ENCODE measurements at regions not wholly inside any gene's neighbourhood (a gene's known extent, or its start where the extent isn't known, plus 50 kb on each side); places are given as distances from the start of the nearest gene placed in this dataset.
"Not testable (repeated sequence)": the region's sequence is repeated elsewhere in the genome, so short reads cannot be mapped to it uniquely, and the experiment has no call there.

- no peaks in the 10 kb centered on the region for H3K9me3 Mint-ChIP-seq
- no peaks in the 10 kb centered on the region for H3K36me3 Mint-ChIP-seq (ENCODE audit: low read depth)
- H3K4me1 Mint-ChIP-seq (ENCODE audit: low read depth) = no peaks in the 10 kb centered on the region
- peaks cover 6% of the 10 kb centered on the region for H3K27me3 Mint-ChIP-seq
- no peak overlapping the region for H3K27ac Mint-ChIP-seq
- no peak overlapping the region for H3K4me3 Mint-ChIP-seq
- no peak for DNase-seq
Measured at GRCh38 chr15:81880833-81881232, 165.0 kb downstream of the MEX3B start.

GRCh38 chr15:81880314-81880713 is 165.5 kb downstream of the MEX3B start:
- no peaks in the 10 kb centered on the region for H3K9me3 Mint-ChIP-seq
- H3K4me1 Mint-ChIP-seq (ENCODE audit: low read depth) = no peaks in the 10 kb centered on the region
- H3K27me3 Mint-ChIP-seq = peaks cover 6% of the 10 kb centered on the region
- no peak overlapping the region for H3K4me3 Mint-ChIP-seq
- no peak overlapping the region for H3K27ac Mint-ChIP-seq
- H3K36me3 Mint-ChIP-seq (ENCODE audit: low read depth) = no peaks in the 10 kb centered on the region
- DNase-seq = no peak

DNA sequence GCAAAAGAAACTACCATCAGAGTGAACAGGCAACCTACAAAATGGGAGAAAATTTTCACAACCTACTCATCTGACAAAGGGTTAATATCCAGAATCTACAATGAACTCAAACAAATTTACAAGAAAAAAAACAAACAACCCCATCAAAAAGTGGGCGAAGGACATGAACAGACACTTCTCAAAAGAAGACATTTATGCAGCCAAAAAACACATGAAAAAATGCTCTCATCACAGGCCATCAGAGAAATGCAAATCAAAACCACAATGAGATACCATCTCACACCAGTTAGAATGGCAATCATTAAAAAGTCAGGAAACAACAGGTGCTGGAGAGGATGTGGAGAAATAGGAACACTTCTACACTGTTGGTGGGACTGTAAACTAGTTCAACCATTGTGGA is 170.1 kb downstream of the MEX3B start:
- not testable (repeated sequence) for H3K36me3 Mint-ChIP-seq (ENCODE audit: low read depth); DNase-seq; H3K9me3 Mint-ChIP-seq; H3K4me1 Mint-ChIP-seq (ENCODE audit: low read depth); H3K4me3 Mint-ChIP-seq; H3K27me3 Mint-ChIP-seq; H3K27ac Mint-ChIP-seq

GRCh38 chr15:81870746-81871106 is 175.1 kb downstream of the MEX3B start:
- H3K36me3 Mint-ChIP-seq (ENCODE audit: low read depth); DNase-seq; H3K4me1 Mint-ChIP-seq (ENCODE audit: low read depth); H3K4me3 Mint-ChIP-seq; H3K9me3 Mint-ChIP-seq; H3K27ac Mint-ChIP-seq: not testable (repeated sequence)
- peaks cover 16% of the 10 kb centered on the region for H3K27me3 Mint-ChIP-seq

GRCh38 chr15:81870062-81870745 is 175.6 kb downstream of the MEX3B start:
- peaks cover 16% of the 10 kb centered on the region for H3K27me3 Mint-ChIP-seq
- H3K27ac Mint-ChIP-seq; H3K4me1 Mint-ChIP-seq (ENCODE audit: low read depth); H3K4me3 Mint-ChIP-seq; DNase-seq; H3K36me3 Mint-ChIP-seq (ENCODE audit: low read depth); H3K9me3 Mint-ChIP-seq: not testable (repeated sequence)

- Mint-ChIP-seq H3K36me3 (ENCODE audit: low read depth) (no peaks in the 10 kb centered on the region), H3K27ac (no peak overlapping the region), H3K4me3 (no peak overlapping the region), H3K9me3 (peaks cover 3% of the 10 kb centered on the region), H3K4me1 (ENCODE audit: low read depth) (no peaks in the 10 kb centered on the region), H3K27me3 (peaks cover 16% of the 10 kb centered on the region)
- DNase-seq = no peak
Measured at GRCh38 chr15:81869161-81869954, 176.5 kb downstream of the MEX3B start.

DNA sequence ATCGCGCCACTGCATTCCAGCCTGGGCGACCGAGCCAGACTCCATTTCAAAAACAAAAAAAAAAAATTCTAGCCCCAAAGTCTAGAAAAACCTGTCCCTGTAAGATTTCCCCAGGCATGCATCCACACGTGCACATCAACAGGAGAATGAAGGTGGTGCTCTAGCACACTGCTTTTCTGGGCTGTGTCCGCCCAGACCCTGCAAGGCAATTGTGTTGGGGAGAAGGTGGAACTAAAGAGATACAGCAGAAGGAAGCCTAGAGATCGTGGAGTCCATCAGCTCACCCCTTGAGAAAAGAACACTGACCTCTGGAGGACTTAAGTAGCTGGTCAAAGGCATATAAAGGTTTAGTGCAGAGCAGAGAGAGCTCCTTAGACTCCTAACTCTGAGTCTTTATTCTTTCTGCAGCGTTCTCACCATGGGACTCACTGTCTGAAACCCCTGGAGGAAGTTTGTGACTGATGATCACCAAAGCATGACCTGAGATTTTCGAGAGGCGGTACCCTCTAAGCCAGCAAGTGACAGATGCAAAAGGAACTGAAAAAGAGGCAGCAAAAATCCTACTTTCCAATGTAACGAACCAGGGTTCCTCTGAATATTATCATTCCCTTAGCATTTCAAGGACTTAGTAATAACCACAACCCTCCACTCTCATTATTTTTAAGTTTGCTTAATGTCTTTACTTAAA is 179.8 kb downstream of the MEX3B start:
- peaks cover 18% of the 10 kb centered on the region for H3K27me3 Mint-ChIP-seq
- H3K27ac Mint-ChIP-seq = no peak overlapping the region
- H3K9me3 Mint-ChIP-seq = peaks cover 3% of the 10 kb centered on the region
- H3K36me3 Mint-ChIP-seq (ENCODE audit: low read depth) = no peaks in the 10 kb centered on the region
- no peak overlapping the region for H3K4me3 Mint-ChIP-seq
- no peak for DNase-seq
- H3K4me1 Mint-ChIP-seq (ENCODE audit: low read depth) = no peaks in the 10 kb centered on the region

DNA sequence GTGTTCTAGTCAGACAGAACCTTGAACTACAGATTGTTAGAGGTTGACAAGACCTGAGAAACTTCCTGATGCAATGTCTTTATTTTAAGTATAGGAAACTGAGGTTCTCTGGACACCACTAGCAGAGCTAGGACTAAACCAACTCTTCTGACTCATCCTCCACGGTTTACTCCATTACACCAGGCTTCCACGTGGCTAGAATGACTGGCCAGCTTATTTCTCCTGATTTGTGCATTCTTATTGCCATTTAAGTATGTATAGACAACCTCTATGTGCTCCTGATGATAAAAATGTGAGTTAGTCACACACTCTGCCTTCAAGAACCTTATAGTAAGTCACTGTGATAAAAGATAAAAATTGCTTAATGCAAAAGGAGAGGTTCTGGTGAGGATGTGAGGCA is 182.7 kb downstream of the MEX3B start:
- H3K4me1 Mint-ChIP-seq (ENCODE audit: low read depth) = no peaks in the 10 kb centered on the region
- H3K27me3 Mint-ChIP-seq = peaks cover 17% of the 10 kb centered on the region
- no peak for DNase-seq
- no peaks in the 10 kb centered on the region for H3K9me3 Mint-ChIP-seq
- H3K36me3 Mint-ChIP-seq (ENCODE audit: low read depth) = no peaks in the 10 kb centered on the region
- H3K27ac Mint-ChIP-seq = no peak overlapping the region
- no peak overlapping the region for H3K4me3 Mint-ChIP-seq

- no peak overlapping the region for H3K27ac Mint-ChIP-seq
- H3K36me3 Mint-ChIP-seq (ENCODE audit: low read depth) = no peaks in the 10 kb centered on the region
- H3K9me3 Mint-ChIP-seq = no peaks in the 10 kb centered on the region
- no peak overlapping the region for H3K4me3 Mint-ChIP-seq
- DNase-seq = no peak
- peaks cover 14% of the 10 kb centered on the region for H3K27me3 Mint-ChIP-seq
- H3K4me1 Mint-ChIP-seq (ENCODE audit: low read depth) = no peaks in the 10 kb centered on the region
Measured at GRCh38 chr15:81859737-81860516, 185.9 kb downstream of the MEX3B start.

- H3K4me3 Mint-ChIP-seq = no peak overlapping the region
- H3K27me3 Mint-ChIP-seq = peaks cover 14% of the 10 kb centered on the region
- no peaks in the 10 kb centered on the region for H3K9me3 Mint-ChIP-seq
- H3K36me3 Mint-ChIP-seq (ENCODE audit: low read depth) = no peaks in the 10 kb centered on the region
- no peak for DNase-seq
- H3K4me1 Mint-ChIP-seq (ENCODE audit: low read depth) = no peaks in the 10 kb centered on the region
- no peak overlapping the region for H3K27ac Mint-ChIP-seq
Measured at GRCh38 chr15:81858586-81858985, 187.2 kb downstream of the MEX3B start.

- Mint-ChIP-seq H3K27me3 (peaks cover 11% of the 10 kb centered on the region), H3K4me3 (no peak overlapping the region), H3K27ac (no peak overlapping the region), H3K9me3 (no peaks in the 10 kb centered on the region), H3K4me1 (ENCODE audit: low read depth) (no peaks in the 10 kb centered on the region), H3K36me3 (ENCODE audit: low read depth) (no peaks in the 10 kb centered on the region)
- DNase-seq = no peak
Measured at GRCh38 chr15:81858136-81858535, 187.7 kb downstream of the MEX3B start.

DNA sequence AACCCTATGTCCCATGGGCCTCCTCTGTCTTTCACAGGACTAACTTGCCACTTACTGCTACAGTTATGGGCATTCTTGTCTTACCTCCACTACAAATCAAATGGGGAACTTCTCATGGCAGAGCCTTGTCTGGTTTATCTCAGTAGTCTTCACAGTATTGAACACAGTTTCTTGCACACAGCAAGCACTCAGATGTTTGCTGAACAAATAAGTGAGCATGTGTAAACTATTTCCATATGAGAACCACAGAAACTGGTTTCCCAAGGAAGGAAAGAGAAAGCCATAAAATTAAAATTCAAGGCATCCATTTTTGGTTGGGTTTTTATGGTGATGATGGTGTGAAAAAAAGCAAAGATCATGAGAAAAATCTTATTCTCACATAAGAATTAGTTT is 189.2 kb downstream of the MEX3B start:
- H3K27me3 Mint-ChIP-seq = peaks cover 17% of the 10 kb centered on the region
- H3K4me1 Mint-ChIP-seq (ENCODE audit: low read depth) = no peaks in the 10 kb centered on the region
- H3K9me3 Mint-ChIP-seq = no peaks in the 10 kb centered on the region
- H3K27ac Mint-ChIP-seq = no peak overlapping the region
- H3K4me3 Mint-ChIP-seq = no peak overlapping the region
- DNase-seq = no peak
- no peaks in the 10 kb centered on the region for H3K36me3 Mint-ChIP-seq (ENCODE audit: low read depth)

- H3K27ac Mint-ChIP-seq = no peak overlapping the region
- H3K36me3 Mint-ChIP-seq (ENCODE audit: low read depth) = no peaks in the 10 kb centered on the region
- no peaks in the 10 kb centered on the region for H3K9me3 Mint-ChIP-seq
- H3K4me1 Mint-ChIP-seq (ENCODE audit: low read depth) = no peaks in the 10 kb centered on the region
- DNase-seq = no peak
- peaks cover 16% of the 10 kb centered on the region for H3K27me3 Mint-ChIP-seq
- H3K4me3 Mint-ChIP-seq = no peak overlapping the region
Measured at GRCh38 chr15:81856001-81856633, 189.7 kb downstream of the MEX3B start.

DNA sequence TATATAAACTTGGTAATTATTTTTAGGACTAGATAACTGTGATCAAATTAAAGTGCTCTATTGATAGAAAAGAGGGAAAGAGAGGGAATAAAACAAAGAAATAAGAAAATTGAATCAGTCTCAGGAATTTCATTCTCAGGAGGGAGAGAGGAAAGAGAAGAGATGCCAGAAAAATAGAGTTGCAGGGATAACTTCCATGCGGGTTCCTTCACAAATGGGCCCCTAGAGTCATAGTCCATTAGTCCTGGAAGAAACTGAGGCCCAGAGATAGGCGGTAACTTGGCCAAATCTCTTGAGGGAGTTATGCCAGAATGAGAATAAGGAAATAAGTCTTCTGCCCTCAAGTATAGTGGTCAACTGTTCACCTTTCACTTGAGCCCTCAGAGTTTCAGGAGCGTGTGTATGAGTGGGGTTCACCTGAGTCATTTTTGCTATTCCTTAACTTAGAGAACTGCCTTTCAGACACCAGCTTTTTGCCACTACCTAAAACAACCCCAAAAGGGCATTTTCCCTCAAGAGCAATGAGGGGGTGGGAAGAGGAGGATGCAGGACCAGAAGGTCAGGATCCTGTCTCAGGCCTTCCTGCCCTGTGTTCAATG is 192.6 kb downstream of the MEX3B start:
- no peak overlapping the region for H3K27ac Mint-ChIP-seq
- no peaks in the 10 kb centered on the region for H3K4me1 Mint-ChIP-seq (ENCODE audit: low read depth)
- no peaks in the 10 kb centered on the region for H3K36me3 Mint-ChIP-seq (ENCODE audit: low read depth)
- peaks cover 6% of the 10 kb centered on the region for H3K27me3 Mint-ChIP-seq
- no peak for DNase-seq
- H3K9me3 Mint-ChIP-seq = no peaks in the 10 kb centered on the region
- H3K4me3 Mint-ChIP-seq = no peak overlapping the region
